NCI-H187 (cell line): ENCODE measurements at regions not wholly inside any gene's neighbourhood (a gene's known extent, or its start where the extent isn't known, plus 50 kb on each side); places are given as distances from the start of the nearest gene placed in this dataset.
"Not testable (repeated sequence)": the region's sequence is repeated elsewhere in the genome, so short reads cannot be mapped to it uniquely, and the experiment has no call there.

Experiments
- DNase-seq, 2 experiments: peaks; one replicate each; lab custom pipeline; 2025; lab: John Stamatoyannopoulos, UW

GRCh38 chr3:137300703-137301102 is 342.9 kb downstream of the IL20RB start:
- DNase-seq = no peak

- DNase-seq = no peak
Measured at GRCh38 chr3:137304313-137305056, 346.7 kb downstream of the IL20RB start.

- DNase-seq = no peak
Measured at GRCh38 chr3:137324114-137324513, 366.3 kb downstream of the IL20RB start.

- DNase-seq = no peak
Measured at GRCh38 chr3:137325170-137325569, 367.4 kb downstream of the IL20RB start.

- no peak for DNase-seq
Measured at GRCh38 chr3:137325934-137326333, 368.2 kb downstream of the IL20RB start.

- DNase-seq = no peak
Measured at GRCh38 chr3:137329594-137329993, 371.8 kb downstream of the IL20RB start.

GRCh38 chr3:137330246-137330645 is 372.5 kb downstream of the IL20RB start:
- no peak for DNase-seq

GRCh38 chr3:137332297-137332696 is 374.5 kb downstream of the IL20RB start:
- no peak for DNase-seq

GRCh38 chr3:137335478-137335877 is 377.7 kb downstream of the IL20RB start:
- no peak for DNase-seq

GRCh38 chr3:137338400-137338799 is 380.6 kb downstream of the IL20RB start:
- DNase-seq = not testable (repeated sequence)

- no peak for DNase-seq
Measured at GRCh38 chr3:137343283-137343682, 385.5 kb downstream of the IL20RB start.

GRCh38 chr3:137347132-137347531 is 389.3 kb downstream of the IL20RB start:
- DNase-seq = no peak

GRCh38 chr3:137347817-137348368 is 390.1 kb downstream of the IL20RB start:
- no peak for DNase-seq

GRCh38 chr3:137348936-137349335 is 391.2 kb downstream of the IL20RB start:
- no peak for DNase-seq

- DNase-seq = no peak
Measured at GRCh38 chr3:137349557-137350348, 392.0 kb downstream of the IL20RB start.

GRCh38 chr3:137360531-137361201 is 402.9 kb downstream of the IL20RB start:
- no peak for DNase-seq

- no peak for DNase-seq
Measured at GRCh38 chr3:137382005-137382594, 382.0 kb upstream of the SOX14 start.

GRCh38 chr3:137385922-137386321 is 378.2 kb upstream of the SOX14 start:
- no peak for DNase-seq

GRCh38 chr3:137409584-137409983 is 354.5 kb upstream of the SOX14 start:
- no peak for DNase-seq

- DNase-seq = no peak
Measured at GRCh38 chr3:137410028-137410427, 354.1 kb upstream of the SOX14 start.

- DNase-seq = no peak
Measured at GRCh38 chr3:137420198-137420995, 343.7 kb upstream of the SOX14 start.
